ENCODE measurements at regions not wholly inside any gene's neighbourhood (a gene's known extent, or its start where the extent isn't known, plus 50 kb on each side); places are given as distances from the start of the nearest gene placed in this dataset.
"Not testable (repeated sequence)": the region's sequence is repeated elsewhere in the genome, so short reads cannot be mapped to it uniquely, and the experiment has no call there.

DNA sequence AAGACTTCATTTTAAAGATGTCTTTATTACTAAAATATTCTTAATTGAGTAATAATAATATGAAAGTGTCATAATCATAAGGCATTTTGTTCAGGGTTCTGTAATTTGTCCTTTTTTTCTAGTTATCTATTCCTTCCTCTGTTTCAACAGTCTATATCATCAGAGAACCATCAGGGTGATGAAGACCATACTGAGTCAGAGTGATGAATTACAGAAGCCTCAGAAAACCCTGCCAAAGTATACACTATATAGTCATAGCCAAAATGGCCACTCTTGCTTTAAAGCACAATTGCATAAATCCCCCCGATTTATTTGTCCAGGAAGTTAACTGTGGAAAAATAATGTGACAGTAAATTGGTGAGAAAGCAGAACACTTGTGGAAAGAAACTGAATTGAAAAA is 735.0 kb downstream of the EPHA7 start:
- Histone ChIP-seq H3K9me3 (no peaks in the 10 kb centered on the region), H3K36me3 (no peaks in the 10 kb centered on the region), H3K27me3 (no peaks in the 10 kb centered on the region), H3K4me1 (no peaks in the 10 kb centered on the region), H3K27ac (no peak overlapping the region), H3K4me3 (no peak overlapping the region)
- TF ChIP-seq POLR2A (IDR thresholded peaks at IDR 0.05), result no peak
- intact Hi-C loops (cut with DNase I), result no loop called here
- DNase-seq (ENCODE audit: extremely low spot score in 2 of 2), result no peak

DNA sequence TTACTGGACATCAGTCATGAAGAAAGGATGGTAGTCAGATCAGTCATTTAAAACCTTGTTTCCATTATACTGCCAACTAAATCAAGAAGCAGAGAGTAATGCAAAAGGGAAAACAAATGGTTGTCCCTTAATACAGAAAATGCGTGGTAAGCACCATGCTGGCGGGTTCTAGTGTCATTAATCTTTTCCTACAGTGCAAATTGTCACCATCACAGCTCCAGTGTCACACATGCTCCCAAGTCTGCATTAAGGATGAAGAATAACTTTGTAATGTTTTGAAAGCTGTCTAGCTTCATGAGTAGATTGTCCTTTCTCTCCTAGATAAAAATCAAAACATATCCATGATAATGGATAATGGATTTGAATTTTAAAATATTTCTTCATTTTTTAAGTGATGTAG is 735.6 kb downstream of the EPHA7 start:
- TF ChIP-seq POLR2A (IDR thresholded peaks at IDR 0.05) (no peak), POLR2AphosphoS5 (IDR thresholded peaks at IDR 0.05; ENCODE audit: insufficient read depth in 1 of 2, low read depth in 1 of 2) (no peak)
- TF ChIP-seq, protein P1, sequence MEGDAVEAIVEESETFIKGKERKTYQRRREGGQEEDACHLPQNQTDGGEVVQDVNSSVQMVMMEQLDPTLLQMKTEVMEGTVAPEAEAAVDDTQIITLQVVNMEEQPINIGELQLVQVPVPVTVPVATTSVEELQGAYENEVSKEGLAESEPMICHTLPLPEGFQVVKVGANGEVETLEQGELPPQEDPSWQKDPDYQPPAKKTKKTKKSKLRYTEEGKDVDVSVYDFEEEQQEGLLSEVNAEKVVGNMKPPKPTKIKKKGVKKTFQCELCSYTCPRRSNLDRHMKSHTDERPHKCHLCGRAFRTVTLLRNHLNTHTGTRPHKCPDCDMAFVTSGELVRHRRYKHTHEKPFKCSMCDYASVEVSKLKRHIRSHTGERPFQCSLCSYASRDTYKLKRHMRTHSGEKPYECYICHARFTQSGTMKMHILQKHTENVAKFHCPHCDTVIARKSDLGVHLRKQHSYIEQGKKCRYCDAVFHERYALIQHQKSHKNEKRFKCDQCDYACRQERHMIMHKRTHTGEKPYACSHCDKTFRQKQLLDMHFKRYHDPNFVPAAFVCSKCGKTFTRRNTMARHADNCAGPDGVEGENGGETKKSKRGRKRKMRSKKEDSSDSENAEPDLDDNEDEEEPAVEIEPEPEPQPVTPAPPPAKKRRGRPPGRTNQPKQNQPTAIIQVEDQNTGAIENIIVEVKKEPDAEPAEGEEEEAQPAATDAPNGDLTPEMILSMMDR (IDR thresholded peaks at IDR 0.05), result no peak
- Histone ChIP-seq H3K27ac (no peak overlapping the region), H3K9me3 (no peaks in the 10 kb centered on the region), H3K4me3 (no peak overlapping the region), H3K27me3 (no peaks in the 10 kb centered on the region), H3K36me3 (no peaks in the 10 kb centered on the region), H3K4me1 (no peaks in the 10 kb centered on the region)
- intact Hi-C loops (cut with DNase I), result no loop called here
- DNase-seq (ENCODE audit: extremely low spot score in 2 of 2), result no peak

DNA sequence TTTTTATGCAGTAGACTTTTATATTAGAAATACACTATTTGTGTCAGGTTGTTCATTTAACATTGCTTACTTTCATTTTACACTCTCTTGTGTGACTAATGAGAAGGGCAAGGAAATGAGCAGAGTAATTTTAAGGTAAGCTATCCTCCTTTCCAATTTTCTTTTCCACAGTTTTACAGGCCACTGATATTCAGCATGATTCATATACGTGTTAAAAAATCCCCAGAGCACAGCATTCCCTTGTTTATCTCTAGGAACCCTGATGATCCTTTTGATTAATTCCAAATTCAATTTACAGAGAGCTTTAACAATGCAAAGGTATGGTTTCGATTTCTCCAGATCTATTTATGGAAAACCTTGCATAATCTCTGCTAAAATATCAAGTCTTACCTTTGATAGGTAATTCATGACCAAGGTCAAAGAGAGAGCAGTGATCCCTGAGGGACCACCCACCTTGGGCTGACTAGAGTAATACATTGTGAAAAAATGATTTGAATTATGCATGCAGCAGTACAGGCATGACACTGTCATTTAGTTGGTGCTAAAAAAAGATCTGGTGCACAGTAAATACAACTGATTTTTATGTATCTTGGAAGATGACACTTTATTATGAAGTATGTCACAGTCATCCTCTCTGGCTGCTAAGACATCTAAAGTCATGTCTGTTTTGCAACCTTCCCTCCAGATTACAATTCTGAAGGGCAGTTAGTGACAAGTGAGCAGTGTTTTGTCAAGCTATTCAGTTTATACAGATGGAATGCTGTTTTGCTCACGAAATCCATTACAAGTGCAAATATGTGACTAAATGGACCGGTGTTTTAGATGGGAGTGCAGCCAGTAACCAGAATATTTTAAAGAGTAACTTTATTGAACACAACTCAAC is 736.6 kb downstream of the EPHA7 start:
- H3K27me3 ChIP-seq, result no peaks in the 10 kb centered on the region
- H3K27ac ChIP-seq, result no peak overlapping the region
- H3K36me3 ChIP-seq, result no peaks in the 10 kb centered on the region
- no peaks in the 10 kb centered on the region for H3K9me3 ChIP-seq
- DNase-seq (ENCODE audit: extremely low spot score in 2 of 2), result no peak
- no peak for TF ChIP-seq POLR2AphosphoS5 (IDR thresholded peaks at IDR 0.05; ENCODE audit: insufficient read depth in 1 of 2, low read depth in 1 of 2)
- TF ChIP-seq, protein P1 (IDR thresholded peaks at IDR 0.05), result no peak
- no peak for TF ChIP-seq POLR2A (IDR thresholded peaks at IDR 0.05)
- intact Hi-C loops (cut with DNase I), result no loop called here
- H3K4me1 ChIP-seq, result no peaks in the 10 kb centered on the region
- H3K4me3 ChIP-seq, result no peak overlapping the region

- no peak overlapping the region for H3K27ac ChIP-seq
- intact Hi-C loops (cut with DNase I), result no loop called here
- no peaks in the 10 kb centered on the region for H3K27me3 ChIP-seq
- no peak for DNase-seq (ENCODE audit: extremely low spot score in 2 of 2)
- no peaks in the 10 kb centered on the region for H3K36me3 ChIP-seq
- no peak overlapping the region for H3K4me3 ChIP-seq
- no peaks in the 10 kb centered on the region for H3K4me1 ChIP-seq
- H3K9me3 ChIP-seq, result no peaks in the 10 kb centered on the region
- TF ChIP-seq, protein P1 (IDR thresholded peaks at IDR 0.05), result no peak
- TF ChIP-seq POLR2A (IDR thresholded peaks at IDR 0.05), result no peak
- no peak for TF ChIP-seq POLR2AphosphoS5 (IDR thresholded peaks at IDR 0.05; ENCODE audit: insufficient read depth in 1 of 2, low read depth in 1 of 2)
These were observed 738.0 kb downstream of the EPHA7 start for GRCh38 chr6:92681401-92681800.

DNA sequence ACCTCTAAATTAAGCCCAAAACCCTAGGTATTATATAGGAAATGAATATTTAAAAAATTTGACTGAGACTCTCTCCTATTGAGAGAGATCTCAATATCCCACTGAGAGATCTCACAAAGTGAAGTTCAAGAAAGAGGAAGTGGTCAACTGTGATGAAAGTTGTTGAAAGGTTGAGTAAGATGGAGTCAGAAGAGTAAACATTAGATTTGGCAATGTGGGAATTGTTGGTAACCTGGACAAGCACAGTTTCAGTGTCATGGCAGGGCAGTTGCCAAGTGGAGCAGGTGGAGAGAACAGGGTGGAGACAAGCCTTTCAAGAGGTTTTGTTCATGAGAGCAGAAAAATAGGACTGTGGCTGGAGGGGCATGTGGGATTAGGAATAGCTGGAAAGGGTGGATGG is 747.9 kb downstream of the EPHA7 start:
- intact Hi-C loops (cut with DNase I); H3K4me3 ChIP-seq; H3K27ac ChIP-seq; H3K9me3 ChIP-seq; H3K4me1 ChIP-seq; H3K36me3 ChIP-seq; DNase-seq (ENCODE audit: extremely low spot score in 2 of 2); H3K27me3 ChIP-seq: not testable (repeated sequence)

GRCh38 chr6:92667843-92668242 is 751.5 kb downstream of the EPHA7 start:
- no peaks in the 10 kb centered on the region for H3K27me3 ChIP-seq
- no peaks in the 10 kb centered on the region for H3K4me1 ChIP-seq
- no peak overlapping the region for H3K4me3 ChIP-seq
- H3K27ac ChIP-seq, result no peak overlapping the region
- DNase-seq (ENCODE audit: extremely low spot score in 2 of 2), result no peak
- H3K36me3 ChIP-seq, result no peaks in the 10 kb centered on the region
- intact Hi-C loops (cut with DNase I), result no loop called here
- TF ChIP-seq, protein P1 (IDR thresholded peaks at IDR 0.05), result no peak
- TF ChIP-seq POLR2AphosphoS5 (IDR thresholded peaks at IDR 0.05; ENCODE audit: insufficient read depth in 1 of 2, low read depth in 1 of 2), result no peak
- no peak for TF ChIP-seq POLR2A (IDR thresholded peaks at IDR 0.05)
- H3K9me3 ChIP-seq, result no peaks in the 10 kb centered on the region
